ENCODE measurements at regions not wholly inside any gene's neighbourhood (a gene's known extent, or its start where the extent isn't known, plus 50 kb on each side); places are given as distances from the start of the nearest gene placed in this dataset.

- TF ChIP-seq CTCF (conservative IDR thresholded peaks at IDR 0.05), result no peak
- TF ChIP-seq EZH2 (IDR thresholded peaks at IDR 0.05; ENCODE audit: low read depth), result no peak
Observed at GRCh38 chr2:38499548-38500282, 103.0 kb downstream of the HNRNPLL start.

All from PC-9 (cell line).